Left ventricle myocardium inferior (tissue), 1 donor: ENCODE measurements at regions not wholly inside any gene's neighbourhood (a gene's known extent, or its start where the extent isn't known, plus 50 kb on each side); places are given as distances from the start of the nearest gene placed in this dataset.
A peak's percentile ranks its signal among the peaks of the same experiment; 100 is the strongest.
"Not testable (repeated sequence)": the region's sequence is repeated elsewhere in the genome, so short reads cannot be mapped to it uniquely, and the experiment has no call there.

Source experiments
- DNase-seq: peaks from one replicate; pipeline ENCODE4 v3.0.0-alpha.2; 2020
- H3K27ac ChIP-seq: fragments of 200-600 bp; replicated peaks from 2 replicates; pipeline ENCODE4 v1.8.0; 2021
- H3K27me3 ChIP-seq: fragments of 200-600 bp; 2 replicates; pipeline ENCODE4 v1.8.0; 2021; ENCODE audit warnings: low read depth
- H3K36me3 ChIP-seq: fragments of 200-600 bp; 2 replicates; pipeline ENCODE4 v1.8.0; 2021
- H3K4me1 ChIP-seq: fragments of 200-600 bp; 2 replicates; pipeline ENCODE4 v1.8.0; 2021
- H3K4me3 ChIP-seq: fragments of 200-600 bp; 2 replicates; pipeline ENCODE4 v1.8.0; 2021; ENCODE audit warnings: mild to moderate bottlenecking, moderate library complexity
- H3K9me3 ChIP-seq: fragments of 200-600 bp; replicated peaks from 2 replicates; pipeline ENCODE4 v1.8.0; 2021
- CTCF ChIP-seq: fragments of 200-600 bp; IDR thresholded peaks from 2 replicates; pipeline ENCODE4 v1.8.0; 2021; ENCODE audit warnings: antibody characterized with exemption, mild to moderate bottlenecking, borderline replicate concordance
- intact Hi-C: fragments of 100-400 bp; cut with micrococcal nuclease; formaldehyde crosslinking; loops from one replicate; pipeline ENCODE4 v1.11.0; 2022
- donor health status: DM: no; HTN: yes; CAD: no; lungs with severe emphysema.

GRCh38 chr17:78299049-78299448 lies 60.8 kb downstream of the SOCS3 start:
- Histone ChIP-seq H3K4me3 (no peak overlapping the region), H3K9me3 (no peaks in the 10 kb centered on the region), H3K27ac (no peak overlapping the region), H3K27me3 (no peaks in the 10 kb centered on the region), H3K36me3 (no peaks in the 10 kb centered on the region), H3K4me1 (no peaks in the 10 kb centered on the region)
- no peak for TF ChIP-seq CTCF
- no peak for DNase-seq
- intact Hi-C loops, result no loop called here

- no peaks in the 10 kb centered on the region for H3K9me3 ChIP-seq
- intact Hi-C loops, result loop anchor here (5.0 kb wide), 1 partner anchor 128 kb away; no protein-coding TSS in a partner anchor
- no peaks in the 10 kb centered on the region for H3K27me3 ChIP-seq
- DNase-seq, result no peak
- no peak for TF ChIP-seq CTCF
- H3K36me3 ChIP-seq, result no peaks in the 10 kb centered on the region
- H3K4me3 ChIP-seq, result no peak overlapping the region
- H3K27ac ChIP-seq, result no peak overlapping the region
- H3K4me1 ChIP-seq, result peaks cover 18% of the 10 kb centered on the region
Observed at GRCh38 chr17:78294776-78295175, 63.3 kb downstream of the TMEM235 start.

- Histone ChIP-seq H3K4me3 (no peak overlapping the region), H3K27me3 (no peaks in the 10 kb centered on the region), H3K9me3 (no peaks in the 10 kb centered on the region), H3K27ac (no peak overlapping the region), H3K36me3 (no peaks in the 10 kb centered on the region), H3K4me1 (peaks cover 22% of the 10 kb centered on the region)
- DNase-seq, result no peak
- no peak for TF ChIP-seq CTCF
- intact Hi-C loops, result loop anchor here (5.0 kb wide), 1 partner anchor 128 kb away; no protein-coding TSS in a partner anchor
Observed at GRCh38 chr17:78294356-78294755, 62.9 kb downstream of the TMEM235 start.

- not testable (repeated sequence) for H3K27me3 ChIP-seq, DNase-seq, H3K36me3 ChIP-seq, H3K27ac ChIP-seq, H3K9me3 ChIP-seq, H3K4me3 ChIP-seq
- peaks cover 22% of the 10 kb centered on the region for H3K4me1 ChIP-seq
- intact Hi-C loops, result loop anchor here (5.0 kb wide), 1 partner anchor 129 kb away; no protein-coding TSS in a partner anchor
Observed at GRCh38 chr17:78293151-78293550, 61.7 kb downstream of the TMEM235 start.

GRCh38 chr17:78291944-78292910 lies 60.8 kb downstream of the TMEM235 start:
- peak overlapping the region; percentile 33 for H3K27ac ChIP-seq
- intact Hi-C loops, result loop anchor here (5.0 kb wide), 1 partner anchor 130 kb away; no protein-coding TSS in a partner anchor

More at GRCh38 chr17:78291944-78292910, 60.8 kb downstream of the TMEM235 start:
- Histone ChIP-seq H3K9me3 (no peaks in the 10 kb centered on the region), H3K4me3 (no peak overlapping the region), H3K36me3 (no peaks in the 10 kb centered on the region), H3K27me3 (no peaks in the 10 kb centered on the region), H3K4me1 (peaks cover 22% of the 10 kb centered on the region)
- TF ChIP-seq CTCF, result no peak
- DNase-seq, result peak; percentile 42
